GM12801 (cell line): ENCODE measurements at regions not wholly inside any gene's neighbourhood (a gene's known extent, or its start where the extent isn't known, plus 50 kb on each side); places are given as distances from the start of the nearest gene placed in this dataset.

Experiments used
- CTCF ChIP-seq: IDR thresholded peaks from one replicate; pipeline ENCODE4 v1.5.1; 2011; ENCODE audit warnings: control low read depth; ENCODE audit not compliant: insufficient read length; ENCODE audit errors: extremely low read depth

DNA sequence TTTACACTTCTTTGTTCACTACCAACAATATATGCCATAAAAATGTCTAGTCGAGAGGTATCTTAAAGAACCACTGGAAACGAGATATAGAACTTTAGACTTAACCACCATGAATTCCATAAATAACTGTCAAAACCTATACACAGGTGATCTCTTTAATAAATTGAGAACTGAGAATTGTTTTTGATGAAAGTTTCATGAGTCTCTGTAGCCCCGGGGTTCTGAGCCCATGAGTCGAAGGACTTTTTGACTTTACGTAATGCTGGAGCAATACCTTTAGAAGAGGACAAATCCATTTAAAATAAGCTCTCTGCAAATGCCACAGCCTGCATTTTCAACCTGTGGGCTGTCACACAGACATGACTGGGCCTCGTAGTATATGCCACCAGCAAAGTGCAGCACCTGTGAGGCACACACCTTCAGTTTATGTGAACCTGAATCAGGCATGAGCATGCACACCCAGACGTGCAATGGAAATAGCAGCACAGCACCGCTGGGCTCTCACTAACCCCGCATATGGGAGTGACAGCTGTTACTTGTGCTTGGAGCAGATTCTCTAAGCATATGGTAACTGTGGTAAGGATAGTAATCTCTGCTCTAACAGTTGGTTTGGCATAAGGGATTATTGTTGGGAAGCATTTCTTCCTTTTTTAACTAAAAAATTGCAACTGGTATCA, 383.2 kb downstream of the SOCS6 start:
- TF ChIP-seq CTCF = no peak

DNA sequence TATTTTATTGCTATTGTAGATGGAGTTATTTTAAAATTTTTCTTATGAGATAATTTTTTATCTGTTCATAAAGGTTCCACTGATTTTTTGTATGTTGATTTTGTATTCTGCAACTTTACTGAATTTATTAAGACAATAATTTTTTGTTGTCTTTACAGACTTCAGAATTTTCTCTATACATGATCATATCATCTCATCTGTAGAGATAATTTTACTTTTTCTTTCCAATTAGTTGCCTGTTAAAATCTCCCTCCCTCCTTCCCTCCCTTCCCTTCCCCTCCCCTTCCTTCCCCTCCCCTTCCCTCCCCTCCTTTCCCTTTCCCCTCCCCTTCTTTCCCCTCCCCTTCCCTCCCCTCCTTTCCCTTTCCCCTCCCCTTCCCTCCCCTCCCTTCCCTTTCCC, 378.1 kb downstream of the SOCS6 start:
- TF ChIP-seq CTCF = no peak

GRCh38 chr18:70663141-70663540, 374.3 kb downstream of the SOCS6 start:
- no peak for TF ChIP-seq CTCF

GRCh38 chr18:70662588-70662987, 373.7 kb downstream of the SOCS6 start:
- no peak for TF ChIP-seq CTCF

GRCh38 chr18:70659036-70659925, 370.4 kb downstream of the SOCS6 start:
- TF ChIP-seq CTCF = no peak

DNA sequence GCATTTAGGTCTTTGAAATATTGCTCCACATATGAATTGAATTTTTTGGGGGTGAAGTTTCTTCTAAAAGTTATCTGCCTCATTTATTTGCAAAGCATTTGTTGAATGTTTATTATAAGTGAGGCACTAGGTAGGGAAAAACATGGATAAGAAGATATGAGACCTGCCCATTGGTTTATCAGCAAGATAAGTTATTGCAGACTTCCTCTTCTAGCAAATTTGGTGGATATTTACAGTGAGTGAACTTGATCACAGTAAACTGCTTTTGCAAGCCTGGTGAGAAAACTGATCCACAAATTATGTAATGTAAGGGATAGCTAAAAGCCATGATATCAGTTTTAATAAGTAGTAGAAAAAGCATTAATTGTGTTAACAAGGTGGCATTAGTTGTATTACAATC, 364.8 kb downstream of the SOCS6 start:
- no peak for TF ChIP-seq CTCF

GRCh38 chr18:70650878-70651277, 362.0 kb downstream of the SOCS6 start:
- no peak for TF ChIP-seq CTCF
